Fibroblast of lung (primary cell): ENCODE measurements at regions not wholly inside any gene's neighbourhood (a gene's known extent, or its start where the extent isn't known, plus 50 kb on each side); places are given as distances from the start of the nearest gene placed in this dataset.

ENCODE experiments used
- CTCF ChIP-seq, 2 donors: IDR thresholded peaks in 1 of 2; conservative IDR thresholded peaks in 1 of 2; 1 replicate in 1 of 2; 2 replicates in 1 of 2; pipeline ENCODE4 v1.5.1; 2011 to 2012; ENCODE audit warnings: low read length in 2 of 2, control low read depth in 1 of 2, inconsistent platforms in 1 of 2, low read depth in 1 of 2, mild to moderate bottlenecking in 1 of 2
- EZH2 ChIP-seq: IDR thresholded peaks from 2 replicates; pipeline ENCODE4 v1.5.1; 2012; ENCODE audit warnings: low read length, control low read depth, mild to moderate bottlenecking; ENCODE audit errors: missing control alignments

GRCh38 chr6:10341605-10342004 is 73.3 kb downstream of the TFAP2A start:
- no peak for TF ChIP-seq EZH2
- TF ChIP-seq CTCF (conservative IDR thresholded peaks at IDR 0.05 in 1 of 2, IDR thresholded peaks at IDR 0.05 in 1 of 2; ENCODE audit: low read depth in 1 of 2, low read length in 2 of 2): no peak
